DND-41 (cell line): ENCODE measurements at regions not wholly inside any gene's neighbourhood (a gene's known extent, or its start where the extent isn't known, plus 50 kb on each side); places are given as distances from the start of the nearest gene placed in this dataset.

Experiments
- ATAC-seq: fragments of 200-7000 bp; cut with Tn5 transposase; 3 replicates; pipeline ENCODE4 v1.9.1; 2021; ENCODE audit warnings: low read depth; ENCODE audit not compliant: insufficient read depth
- DNase-seq: peaks from one replicate; pipeline ENCODE4 v3.0.0-alpha.2; 2020
- H2AFZ ChIP-seq: 2 replicates; pipeline ENCODE4 v1.6.0; 2012; ENCODE audit warnings: low read depth, low read length
- H3K27ac ChIP-seq: 2 replicates; pipeline ENCODE4 v1.5.1; 2012; ENCODE audit warnings: low read length, inconsistent platforms
- H3K27me3 ChIP-seq: fragments of 200-600 bp; sonication (generic); 2 replicates; pipeline ENCODE4 v1.6.0; 2012; ENCODE audit warnings: low read length, mild to moderate bottlenecking, inconsistent platforms; ENCODE audit not compliant: insufficient read depth, poor library complexity
- H3K36me3 ChIP-seq: 2 replicates; pipeline ENCODE4 v1.5.1; 2012; ENCODE audit warnings: low read length, inconsistent platforms; ENCODE audit not compliant: insufficient read depth
- H3K4me1 ChIP-seq: 2 replicates; pipeline ENCODE4 v1.5.1; 2012; ENCODE audit warnings: mild to moderate bottlenecking, low read length; ENCODE audit not compliant: insufficient read depth
- H3K4me2 ChIP-seq: 2 replicates; pipeline ENCODE4 v1.6.0; 2012; ENCODE audit warnings: mild to moderate bottlenecking, moderate library complexity, low read length, inconsistent platforms; ENCODE audit not compliant: insufficient read depth
- H3K4me3 ChIP-seq, 2 experiments: fragments of 200-600 bp in 1 of 2; shearing (Covaris generic) in 1 of 2; 2 replicates each; pipeline ENCODE4 v1.5.1; 2012 to 2016; ENCODE audit warnings: inconsistent platforms in 2 of 2, low read length in 2 of 2, mild to moderate bottlenecking in 2 of 2, low read depth in 1 of 2, moderate library complexity in 1 of 2
- H3K79me2 ChIP-seq: 2 replicates; pipeline ENCODE4 v1.6.0; 2012; ENCODE audit warnings: low read length, inconsistent platforms; ENCODE audit not compliant: insufficient read depth
- H3K9ac ChIP-seq: 2 replicates; pipeline ENCODE4 v1.6.0; 2012; ENCODE audit warnings: low read depth, mild to moderate bottlenecking, inconsistent platforms, low read length, moderate library complexity
- H3K9me3 ChIP-seq: 2 replicates; pipeline ENCODE4 v1.5.1; 2012; ENCODE audit warnings: low read length, moderate library complexity, mild to moderate bottlenecking, inconsistent platforms; ENCODE audit not compliant: insufficient read depth, severe bottlenecking
- H4K20me1 ChIP-seq: 2 replicates; pipeline ENCODE4 v1.6.0; 2012; ENCODE audit warnings: low read length; ENCODE audit not compliant: insufficient read depth
- EZH2 ChIP-seq: IDR thresholded peaks from 3 replicates; pipeline ENCODE4 v1.6.1; 2012; ENCODE audit warnings: borderline replicate concordance, low read depth, mild to moderate bottlenecking, moderate library complexity, low read length, inconsistent platforms; ENCODE audit not compliant: severe bottlenecking
- TF ChIP-seq, protein P1 (sequence below): IDR thresholded peaks from 2 replicates; pipeline ENCODE4 v1.5.1; 2012; ENCODE audit warnings: borderline replicate concordance, low read length, moderate library complexity, mild to moderate bottlenecking; ENCODE audit not compliant: poor library complexity, severe bottlenecking; ENCODE audit errors: extremely low read depth

DNA sequence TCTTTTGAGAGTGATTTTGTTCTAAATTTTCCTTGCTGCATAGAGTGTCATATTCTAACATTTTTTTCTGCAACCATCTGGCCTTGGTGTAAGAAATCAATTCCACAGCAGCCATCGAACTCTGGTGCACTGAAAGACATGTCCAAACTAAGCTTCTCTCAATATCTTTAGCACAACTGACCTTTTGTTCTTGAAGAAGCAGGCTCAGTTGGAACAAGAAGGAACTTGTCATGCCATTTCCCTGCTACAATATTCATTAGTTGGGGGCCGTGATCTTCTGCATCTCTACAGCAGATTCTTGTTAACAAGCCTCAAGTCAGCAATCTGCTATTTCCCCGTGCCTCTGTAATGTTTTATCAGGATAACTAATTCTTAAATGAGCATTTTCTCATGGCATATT, 1305.6 kb downstream of the CDH11 start:
- ATAC-seq, result no peak
- H3K27me3 ChIP-seq, result no peaks in the 10 kb centered on the region

DNA sequence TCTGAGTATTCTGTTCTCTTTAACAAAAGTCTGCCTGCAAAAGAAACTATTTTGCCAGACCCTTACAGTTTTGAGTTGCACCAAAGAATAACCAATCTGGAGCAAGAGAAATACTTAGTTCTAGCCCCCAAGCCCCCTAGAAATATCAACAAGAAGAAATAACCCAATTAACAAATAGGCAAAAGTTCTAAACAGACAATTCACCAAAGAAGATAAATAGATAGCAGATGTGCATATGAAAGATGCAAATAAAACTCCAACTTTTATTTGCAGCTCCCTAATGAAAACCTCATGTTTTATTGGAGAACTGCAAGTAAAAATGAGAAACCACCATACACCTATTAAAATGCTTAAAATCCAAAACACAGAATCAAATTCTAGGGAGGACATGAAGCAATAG, 1308.0 kb downstream of the CDH11 start:
- Histone ChIP-seq H3K9me3 (no peaks in the 10 kb centered on the region), H3K4me3 (no peak overlapping the region)
- ATAC-seq, result no peak

More for the DNA sequence above, 1305.6 kb downstream of the CDH11 start:
- Histone ChIP-seq H4K20me1 (no peaks in the 10 kb centered on the region), H3K79me2 (no peaks in the 10 kb centered on the region), H3K4me1 (no peaks in the 10 kb centered on the region), H2AFZ (no peak overlapping the region), H3K9ac (no peak overlapping the region), H3K4me3 (no peak overlapping the region), H3K4me2 (no peak overlapping the region), H3K9me3 (no peaks in the 10 kb centered on the region), H3K27ac (no peak overlapping the region), H3K36me3 (no peaks in the 10 kb centered on the region)
- no peak for DNase-seq
- no peak for TF ChIP-seq EZH2
- TF ChIP-seq, protein P1, sequence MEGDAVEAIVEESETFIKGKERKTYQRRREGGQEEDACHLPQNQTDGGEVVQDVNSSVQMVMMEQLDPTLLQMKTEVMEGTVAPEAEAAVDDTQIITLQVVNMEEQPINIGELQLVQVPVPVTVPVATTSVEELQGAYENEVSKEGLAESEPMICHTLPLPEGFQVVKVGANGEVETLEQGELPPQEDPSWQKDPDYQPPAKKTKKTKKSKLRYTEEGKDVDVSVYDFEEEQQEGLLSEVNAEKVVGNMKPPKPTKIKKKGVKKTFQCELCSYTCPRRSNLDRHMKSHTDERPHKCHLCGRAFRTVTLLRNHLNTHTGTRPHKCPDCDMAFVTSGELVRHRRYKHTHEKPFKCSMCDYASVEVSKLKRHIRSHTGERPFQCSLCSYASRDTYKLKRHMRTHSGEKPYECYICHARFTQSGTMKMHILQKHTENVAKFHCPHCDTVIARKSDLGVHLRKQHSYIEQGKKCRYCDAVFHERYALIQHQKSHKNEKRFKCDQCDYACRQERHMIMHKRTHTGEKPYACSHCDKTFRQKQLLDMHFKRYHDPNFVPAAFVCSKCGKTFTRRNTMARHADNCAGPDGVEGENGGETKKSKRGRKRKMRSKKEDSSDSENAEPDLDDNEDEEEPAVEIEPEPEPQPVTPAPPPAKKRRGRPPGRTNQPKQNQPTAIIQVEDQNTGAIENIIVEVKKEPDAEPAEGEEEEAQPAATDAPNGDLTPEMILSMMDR, result no peak

DNA sequence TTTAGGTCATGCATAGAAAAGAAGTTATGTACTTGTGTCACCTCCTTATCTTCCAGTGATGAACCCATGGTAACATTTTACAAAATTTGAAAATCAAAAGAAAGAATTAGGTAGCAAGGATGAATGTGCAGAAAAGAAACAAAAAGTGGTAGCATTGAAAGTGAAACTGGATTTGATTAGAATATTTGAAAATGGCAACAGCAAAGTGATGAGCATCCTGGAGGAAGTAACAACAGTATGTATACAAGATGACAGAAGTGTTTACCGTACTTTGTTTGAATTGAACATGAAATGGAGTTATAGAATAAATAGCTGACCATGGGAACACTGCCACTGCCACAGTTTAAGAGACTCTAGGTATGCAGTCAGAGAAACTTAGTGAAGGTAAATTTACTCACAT, 1313.1 kb downstream of the CDH11 start:
- no peak overlapping the region for H3K4me3 ChIP-seq
- H3K36me3 ChIP-seq, result no peaks in the 10 kb centered on the region
- H3K27me3 ChIP-seq, result no peaks in the 10 kb centered on the region
- TF ChIP-seq EZH2, result no peak
- TF ChIP-seq, protein P1, result no peak
- ATAC-seq (no peak), DNase-seq (no peak)
- H3K4me1 ChIP-seq, result no peaks in the 10 kb centered on the region
- H4K20me1 ChIP-seq, result no peaks in the 10 kb centered on the region
- no peak overlapping the region for H3K27ac ChIP-seq
- no peak overlapping the region for H3K9ac ChIP-seq
- H3K9me3 ChIP-seq, result no peaks in the 10 kb centered on the region
- H3K4me2 ChIP-seq, result no peak overlapping the region
- H2AFZ ChIP-seq, result no peak overlapping the region
- no peaks in the 10 kb centered on the region for H3K79me2 ChIP-seq

More for the DNA sequence above, 1308.0 kb downstream of the CDH11 start:
- Histone ChIP-seq H3K4me1 (no peaks in the 10 kb centered on the region), H3K9ac (no peak overlapping the region), H2AFZ (no peak overlapping the region), H4K20me1 (no peaks in the 10 kb centered on the region), H3K27me3 (no peaks in the 10 kb centered on the region), H3K27ac (no peak overlapping the region), H3K4me2 (no peak overlapping the region), H3K79me2 (no peaks in the 10 kb centered on the region), H3K36me3 (no peaks in the 10 kb centered on the region)
- DNase-seq, result no peak
- TF ChIP-seq EZH2, result no peak
- TF ChIP-seq, protein P1, result no peak

DNA sequence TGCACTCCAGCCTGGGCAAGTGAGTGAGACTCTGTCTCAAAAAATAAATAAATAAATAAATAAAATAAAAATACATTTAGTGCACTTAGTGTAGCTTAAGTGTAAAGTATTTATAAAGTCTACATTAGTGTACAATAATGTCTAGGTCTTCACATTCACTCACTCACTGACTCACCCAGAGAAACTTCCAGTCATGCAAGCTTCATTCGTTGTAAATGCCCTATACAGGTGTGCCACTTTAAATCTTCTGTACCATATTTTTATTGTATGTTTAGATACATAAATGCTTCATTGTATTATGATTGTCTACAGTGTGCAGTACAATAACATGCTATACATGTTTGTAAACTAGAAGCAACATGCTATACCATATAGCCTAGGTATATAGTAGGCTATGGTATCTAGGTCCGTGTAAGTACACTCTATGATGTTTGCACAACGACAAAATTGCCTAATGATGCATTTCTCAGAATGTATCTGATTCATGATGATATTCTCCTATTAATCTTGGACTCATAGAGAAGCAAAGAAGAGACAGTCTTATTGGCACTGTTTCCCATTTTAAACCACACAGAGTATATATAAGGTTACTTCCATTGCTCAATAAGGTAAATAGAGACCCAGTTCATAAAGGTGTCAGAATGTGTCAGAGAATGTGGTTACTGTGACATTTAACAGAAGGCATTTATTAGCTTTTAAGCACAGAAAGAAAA, 1314.9 kb downstream of the CDH11 start:
- no peak for DNase-seq
- H3K9me3 ChIP-seq, result no peaks in the 10 kb centered on the region
- no peak overlapping the region for H3K9ac ChIP-seq
- H4K20me1 ChIP-seq, result no peaks in the 10 kb centered on the region
- ATAC-seq, result no peak
- TF ChIP-seq, protein P1, result no peak
- no peaks in the 10 kb centered on the region for H3K36me3 ChIP-seq
- H3K27ac ChIP-seq, result no peak overlapping the region
- H3K4me1 ChIP-seq, result no peaks in the 10 kb centered on the region
- no peaks in the 10 kb centered on the region for H3K79me2 ChIP-seq
- H2AFZ ChIP-seq, result no peak overlapping the region
- H3K27me3 ChIP-seq, result no peaks in the 10 kb centered on the region
- no peak overlapping the region for H3K4me3 ChIP-seq
- no peak overlapping the region for H3K4me2 ChIP-seq
